Esophagus muscularis mucosa (tissue), 4 donors: ENCODE measurements at regions not wholly inside any gene's neighbourhood (a gene's known extent, or its start where the extent isn't known, plus 50 kb on each side); places are given as distances from the start of the nearest gene placed in this dataset.
A peak's percentile ranks its signal among the peaks of the same experiment; 100 is the strongest.

Source experiments
- DNase-seq: peaks from one replicate; pipeline ENCODE4 v3.0.0-alpha.2; 2017; ENCODE audit errors: extremely low spot score
- H3K27ac ChIP-seq, 4 donors: fragments of 200-600 bp; sonication (generic); replicated peaks in 1 of 4; 1 replicate in 3 of 4; 2 replicates in 1 of 4; pipeline ENCODE4 v1.5.1; 2016 to 2019; ENCODE audit warnings: mild to moderate bottlenecking in 1 of 4
- H3K27me3 ChIP-seq, 4 donors: fragments of 200-600 bp; sonication (generic); one replicate each; pipeline versions ENCODE4 v1.5.1 to v1.6.0; 2016 to 2019
- H3K36me3 ChIP-seq, 4 donors: fragments of 200-600 bp; sonication (generic); one replicate each; pipeline ENCODE4 v1.5.1; 2016 to 2019
- H3K4me1 ChIP-seq, 4 donors: fragments of 200-600 bp; sonication (generic); one replicate each; pipeline ENCODE4 v1.5.1; 2016 to 2019
- H3K4me3 ChIP-seq, 4 donors: fragments of 200-600 bp; sonication (generic); 1 replicate in 2 of 4; 2 replicates in 2 of 4; pipeline ENCODE4 v1.5.1; 2016 to 2019; ENCODE audit warnings: mild to moderate bottlenecking in 4 of 4, moderate library complexity in 1 of 4
- H3K9me3 ChIP-seq, 4 donors: fragments of 200-600 bp; sonication (generic); 1 replicate in 3 of 4; 2 replicates in 1 of 4; pipeline ENCODE4 v1.5.1; 2016 to 2019
- POLR2AphosphoS5 ChIP-seq, 2 donors: sonication (generic); formaldehyde crosslinking; IDR thresholded peaks; one replicate each; pipeline ENCODE4 v1.6.1; 2017; ENCODE audit warnings: antibody characterized with exemption in 2 of 2
- WGBS: methylation state at CpG from one replicate; pipeline ENCODE4 v1.1.5; 2018; 5-methylcytosine and 5-hydroxymethylcytosine counted together
- intact Hi-C: fragments of 100-400 bp; cut with DNase I; formaldehyde crosslinking; loops from one replicate; pipeline ENCODE4 v1.15.1; 2023
- TF ChIP-seq, protein P1 (sequence below), 3 experiments: fragments of 200-600 bp in 2 of 3; fragments of 450-650 bp in 1 of 3; sonication (generic) in 2 of 3; IDR thresholded peaks; one replicate each; pipeline ENCODE4 v1.5.1; 2017 to 2019; ENCODE audit warnings: antibody characterized with exemption in 3 of 3, mild to moderate bottlenecking in 2 of 3, moderate library complexity in 1 of 3

DNA sequence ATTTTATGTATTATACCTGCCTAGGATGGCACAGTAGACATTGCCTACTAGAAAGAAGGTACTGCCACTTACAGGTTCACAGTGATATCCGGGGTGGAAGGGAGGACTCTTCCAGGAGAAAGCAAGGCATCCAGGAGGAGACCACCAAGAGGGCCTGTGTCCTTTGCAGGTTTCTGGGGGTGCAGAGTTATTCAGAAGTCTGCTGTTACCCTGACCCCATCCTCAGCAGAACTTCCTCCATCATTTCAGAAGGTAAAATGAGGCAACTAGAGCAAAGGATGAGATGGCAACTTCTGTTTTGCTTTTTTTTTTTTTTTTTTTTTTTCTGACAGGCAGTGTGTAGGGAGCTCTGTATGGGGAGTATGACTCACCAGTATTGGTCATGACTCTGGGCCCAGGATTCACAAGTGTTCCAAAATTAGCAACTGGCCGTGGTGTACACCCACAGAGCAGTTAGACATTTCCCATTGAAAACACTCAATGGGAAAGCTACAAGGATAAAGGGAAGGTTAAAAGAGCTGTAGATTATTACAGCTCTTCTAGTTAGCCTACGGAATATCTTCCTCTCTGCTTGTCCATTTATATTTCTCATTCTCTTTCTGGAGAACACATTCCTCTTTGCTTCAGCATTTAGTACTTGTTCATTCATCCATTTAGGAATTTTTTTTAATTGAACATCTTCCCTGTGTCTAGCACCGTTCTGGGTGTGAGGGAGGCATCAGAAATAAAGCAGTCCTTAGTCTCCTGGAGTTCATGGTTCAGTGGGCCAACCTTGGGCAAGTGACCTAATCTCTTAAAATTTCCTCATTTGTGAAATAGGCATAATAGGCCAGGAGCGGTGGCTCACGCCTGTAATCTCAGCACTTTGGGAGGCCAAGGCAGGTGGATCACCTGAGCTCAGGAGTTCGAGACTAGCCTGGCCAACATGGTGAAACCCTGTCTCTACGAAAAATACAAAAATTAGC is 50.5 kb upstream of the PPP2R5A start:
- Histone ChIP-seq H3K27ac (peak overlapping the region; percentile 62 to 75 (median 68)), H3K36me3 (no peaks in the 10 kb centered on the region), H3K4me3 (no peak overlapping the region), H3K9me3 (no peaks in the 10 kb centered on the region), H3K4me1 (peaks cover 30 to 36% (median 31%) of the 10 kb centered on the region in 4 donors), H3K27me3 (no peaks in the 10 kb centered on the region)
- intact Hi-C loops, result loop anchor here (10.0 kb wide), 1 partner anchor 70 kb away; no protein-coding TSS in a partner anchor
- DNase-seq, result no peak
- TF ChIP-seq, protein P1, sequence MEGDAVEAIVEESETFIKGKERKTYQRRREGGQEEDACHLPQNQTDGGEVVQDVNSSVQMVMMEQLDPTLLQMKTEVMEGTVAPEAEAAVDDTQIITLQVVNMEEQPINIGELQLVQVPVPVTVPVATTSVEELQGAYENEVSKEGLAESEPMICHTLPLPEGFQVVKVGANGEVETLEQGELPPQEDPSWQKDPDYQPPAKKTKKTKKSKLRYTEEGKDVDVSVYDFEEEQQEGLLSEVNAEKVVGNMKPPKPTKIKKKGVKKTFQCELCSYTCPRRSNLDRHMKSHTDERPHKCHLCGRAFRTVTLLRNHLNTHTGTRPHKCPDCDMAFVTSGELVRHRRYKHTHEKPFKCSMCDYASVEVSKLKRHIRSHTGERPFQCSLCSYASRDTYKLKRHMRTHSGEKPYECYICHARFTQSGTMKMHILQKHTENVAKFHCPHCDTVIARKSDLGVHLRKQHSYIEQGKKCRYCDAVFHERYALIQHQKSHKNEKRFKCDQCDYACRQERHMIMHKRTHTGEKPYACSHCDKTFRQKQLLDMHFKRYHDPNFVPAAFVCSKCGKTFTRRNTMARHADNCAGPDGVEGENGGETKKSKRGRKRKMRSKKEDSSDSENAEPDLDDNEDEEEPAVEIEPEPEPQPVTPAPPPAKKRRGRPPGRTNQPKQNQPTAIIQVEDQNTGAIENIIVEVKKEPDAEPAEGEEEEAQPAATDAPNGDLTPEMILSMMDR (IDR thresholded peaks at IDR 0.05), result no peak
- peak; percentile 48 to 67 for TF ChIP-seq POLR2AphosphoS5 (IDR thresholded peaks at IDR 0.05)
- WGBS, result 59% methylated on average over 8 of the region's 8 CpGs
